SW 1271 (cell line): ENCODE measurements at regions not wholly inside any gene's neighbourhood (a gene's known extent, or its start where the extent isn't known, plus 50 kb on each side); places are given as distances from the start of the nearest gene placed in this dataset.
"Not testable (repeated sequence)": the region's sequence is repeated elsewhere in the genome, so short reads cannot be mapped to it uniquely, and the experiment has no call there.

ENCODE experiments used
- DNase-seq, 2 experiments: peaks; one replicate each; lab custom pipeline; 2025; lab: John Stamatoyannopoulos, UW

DNA sequence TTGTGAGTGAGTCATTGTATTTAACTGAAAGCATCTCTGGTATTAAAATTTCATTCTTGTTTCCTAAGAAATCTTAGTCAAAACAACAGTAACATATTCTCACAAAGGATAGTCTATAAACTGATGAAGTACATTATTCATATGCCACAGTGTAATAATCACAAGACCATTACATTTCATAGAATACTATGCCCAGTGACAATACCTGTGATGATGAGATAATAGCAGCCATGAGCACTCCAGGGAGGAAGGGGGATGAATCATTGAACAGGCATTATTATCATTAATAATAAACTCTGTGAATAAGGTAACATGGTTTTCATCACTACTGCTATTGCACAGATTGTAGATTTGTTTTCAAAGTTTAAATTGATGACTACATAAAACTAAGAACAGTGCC lies 667.9 kb downstream of the EPM2A start:
- DNase-seq = no peak

DNA sequence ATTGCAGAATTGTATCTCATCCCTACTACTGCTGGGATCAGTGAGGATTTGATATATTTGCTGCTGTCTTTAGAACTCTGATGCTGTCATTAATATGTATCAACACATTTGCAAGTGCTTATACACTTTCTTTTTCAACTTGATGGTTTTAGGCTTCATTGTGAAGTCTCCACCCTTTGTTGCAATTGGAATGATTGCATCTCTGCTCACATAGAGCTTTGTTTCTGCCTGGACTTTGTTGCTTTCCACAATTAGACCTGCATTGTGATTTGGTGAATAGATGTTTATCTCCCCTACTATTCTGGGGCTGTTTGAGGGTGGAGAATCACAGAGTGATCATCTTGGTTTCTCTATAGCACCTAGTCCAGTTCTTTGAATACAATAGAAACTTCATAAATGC lies 666.7 kb downstream of the EPM2A start:
- no peak for DNase-seq

DNA sequence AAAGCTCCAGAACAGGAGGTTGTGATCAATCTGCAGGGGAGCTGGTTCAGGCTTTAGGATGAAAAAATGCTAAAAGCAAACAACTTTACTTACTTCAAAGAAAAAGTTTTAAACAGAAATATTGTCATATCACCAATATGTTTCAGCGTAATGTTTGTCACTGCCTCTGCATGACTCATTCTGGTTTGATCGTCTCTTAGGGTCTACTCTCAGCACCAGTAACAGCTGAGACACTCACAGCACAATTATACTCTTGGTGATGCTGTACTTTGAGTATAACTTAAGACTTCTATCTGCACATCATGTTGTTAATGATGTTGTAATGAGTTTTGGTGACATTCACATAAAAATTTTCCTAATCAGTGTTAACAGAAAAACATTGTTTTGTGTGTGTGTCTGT lies 665.4 kb downstream of the EPM2A start:
- no peak for DNase-seq

DNA sequence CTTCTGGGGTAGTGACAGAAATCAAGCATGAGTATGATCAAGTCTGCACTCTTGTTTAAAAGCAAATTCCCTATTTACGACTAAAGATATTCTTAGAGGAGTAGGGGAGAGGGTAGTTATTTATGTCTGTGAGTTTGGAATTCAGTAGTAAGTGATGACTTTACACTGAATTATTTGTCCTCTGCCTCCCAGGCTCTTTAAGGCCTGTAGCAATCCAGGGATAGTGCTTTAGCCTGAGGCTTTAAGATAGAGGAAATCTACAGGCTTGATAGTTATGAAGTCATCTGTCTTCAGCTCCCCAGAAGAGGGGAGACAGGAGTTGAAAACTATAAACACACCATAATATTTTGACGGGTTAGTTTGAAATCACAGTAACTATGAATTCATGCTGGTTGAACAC lies 664.5 kb downstream of the EPM2A start:
- DNase-seq = no peak

DNA sequence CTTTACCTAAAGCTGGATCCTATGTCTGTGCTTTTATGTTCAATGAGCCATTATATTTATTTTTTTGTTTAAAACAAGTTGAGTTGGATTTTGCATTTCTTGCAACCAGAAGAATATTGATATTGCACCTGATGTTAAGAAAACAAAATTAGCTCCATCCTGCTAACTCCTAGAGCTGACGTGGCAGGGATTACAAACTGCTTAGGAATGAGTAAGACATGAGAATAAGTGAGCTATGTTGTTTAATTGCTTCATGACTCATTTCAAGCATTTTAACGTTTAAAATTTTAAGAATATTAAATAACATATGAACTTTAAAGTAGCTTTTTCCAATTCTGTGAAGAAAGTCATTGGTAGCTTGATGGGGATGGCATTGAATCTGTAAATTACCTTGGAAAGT lies 663.5 kb downstream of the EPM2A start:
- DNase-seq = no peak

DNA sequence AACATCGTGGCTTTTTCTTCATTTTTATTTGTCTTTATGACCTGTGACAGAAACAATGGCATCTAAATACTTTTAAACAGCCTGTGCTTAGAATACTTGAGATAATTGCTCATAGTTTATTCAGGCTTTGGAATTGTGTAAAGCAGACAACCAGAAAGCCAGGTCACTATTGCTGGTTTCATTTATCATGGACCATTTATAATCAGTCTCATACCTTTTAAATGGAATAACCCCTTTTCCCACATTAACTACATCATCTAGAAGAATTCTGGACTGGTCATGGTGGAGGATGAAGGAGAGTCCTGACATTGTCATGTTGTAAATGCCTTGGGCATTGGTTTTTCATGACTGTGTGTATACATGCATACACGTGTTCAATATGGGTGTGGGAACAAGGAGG lies 661.5 kb downstream of the EPM2A start:
- no peak for DNase-seq

DNA sequence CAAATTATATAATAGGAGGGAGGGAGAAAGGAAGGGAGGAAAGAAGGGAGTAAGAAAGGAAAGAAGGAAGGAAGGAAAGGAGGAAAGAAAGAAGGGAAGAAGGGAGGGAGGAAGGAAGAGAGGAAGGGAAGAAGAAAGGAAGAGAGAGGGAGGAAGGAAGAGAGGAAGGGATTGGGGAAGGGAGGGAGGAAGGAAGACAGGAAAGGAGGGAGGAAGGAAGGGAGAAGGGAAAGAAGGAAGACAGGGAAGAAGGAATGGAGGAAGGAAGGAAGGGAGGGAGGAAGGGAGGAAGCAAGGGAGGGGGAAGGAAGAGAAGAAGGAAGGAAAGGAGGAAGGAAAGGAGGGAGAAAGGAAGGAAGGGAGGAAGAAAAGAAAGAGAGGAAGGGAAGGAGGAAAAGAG lies 660.5 kb downstream of the EPM2A start:
- DNase-seq = no peak

DNA sequence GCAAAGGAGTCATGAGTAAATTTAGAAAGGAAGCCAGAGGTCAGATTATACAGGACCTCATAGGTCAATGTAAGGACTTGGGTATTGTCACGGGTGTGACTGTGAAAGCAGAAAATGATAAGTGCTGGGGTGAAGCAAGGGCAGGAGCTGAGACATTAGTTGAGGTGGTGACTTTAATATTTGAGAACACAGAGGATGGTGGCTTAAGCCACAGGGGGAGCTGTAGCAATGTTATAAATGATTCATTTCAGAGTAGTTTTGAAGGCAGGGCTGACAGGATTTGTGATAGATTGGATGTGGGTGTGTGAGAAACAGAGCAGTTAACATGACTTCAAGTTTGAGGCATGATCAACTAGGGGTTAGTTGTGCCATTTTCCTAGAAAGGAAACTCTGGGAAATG lies 659.9 kb downstream of the EPM2A start:
- DNase-seq = no peak

DNA sequence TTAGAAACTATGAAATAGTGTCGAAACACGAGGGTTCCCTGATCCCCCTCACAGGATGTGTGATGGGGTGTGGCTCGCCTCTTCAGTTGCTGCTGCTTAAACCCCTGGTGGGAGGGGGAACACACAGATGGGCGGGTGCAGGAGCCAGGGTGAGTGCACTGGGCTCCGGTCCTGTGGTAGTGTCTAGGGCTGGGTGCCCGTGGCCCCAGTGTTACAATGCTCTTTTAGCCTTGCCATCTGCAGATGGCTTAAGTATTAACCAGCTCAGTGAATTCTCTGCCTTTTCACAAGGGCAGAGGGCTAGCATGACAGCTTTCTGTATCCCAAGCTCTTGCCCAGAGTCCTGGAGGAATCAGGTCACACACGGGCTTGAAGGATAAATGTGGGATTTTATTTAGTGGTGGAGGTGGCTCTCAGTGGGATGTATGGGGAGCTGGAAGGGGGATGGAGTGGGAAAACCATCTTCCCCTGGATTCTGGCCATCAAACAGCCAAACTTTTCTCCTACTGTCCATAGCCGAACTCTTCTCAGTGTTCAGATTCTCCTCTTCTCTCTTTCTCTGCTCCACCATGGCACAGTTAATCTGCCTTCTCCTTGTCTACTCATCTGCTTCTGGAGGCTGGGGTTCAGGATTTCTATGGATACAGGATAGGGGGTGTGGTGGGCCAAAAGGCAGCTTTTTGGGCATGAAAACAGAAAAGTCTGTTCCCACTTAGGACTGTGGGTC lies 659.0 kb downstream of the EPM2A start:
- DNase-seq = no peak

DNA sequence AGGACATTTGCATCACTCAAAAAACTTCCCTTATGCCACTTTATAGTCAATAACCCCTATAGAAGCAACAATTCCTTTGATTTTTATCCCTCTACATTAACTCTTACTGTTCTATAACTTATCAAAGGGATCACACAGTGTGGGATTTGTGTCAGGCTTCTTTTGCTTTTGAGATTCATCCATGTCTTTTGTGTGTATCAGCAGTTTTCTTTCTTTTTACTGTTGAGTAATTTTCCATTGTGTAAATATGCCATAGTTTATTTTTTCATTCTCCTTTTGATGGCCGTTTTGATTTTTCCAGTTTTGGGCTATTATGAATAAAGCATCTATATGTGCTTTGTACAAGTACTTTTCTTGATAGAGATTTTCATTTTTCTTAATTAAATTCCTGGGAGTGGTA lies 657.9 kb downstream of the EPM2A start:
- no peak for DNase-seq

DNA sequence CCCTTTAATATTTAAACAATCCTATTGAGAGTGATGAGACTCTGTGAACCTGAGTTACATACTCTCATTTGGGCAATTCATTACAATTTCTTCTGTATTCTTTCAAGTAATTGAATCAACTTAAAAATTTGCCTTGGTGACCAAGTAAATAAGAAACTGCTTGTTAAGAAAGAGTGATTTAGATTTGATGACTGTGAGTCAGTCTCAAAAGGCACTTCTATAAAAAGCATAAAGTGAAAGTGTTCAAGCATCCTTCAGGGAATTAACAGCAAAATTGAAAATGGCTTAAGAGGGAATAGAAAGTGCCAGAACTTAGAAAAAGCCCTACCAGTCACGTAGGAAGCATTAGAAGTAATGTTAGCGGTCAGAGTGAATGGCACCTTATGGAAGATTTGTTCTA lies 654.7 kb downstream of the EPM2A start:
- no peak for DNase-seq

DNA sequence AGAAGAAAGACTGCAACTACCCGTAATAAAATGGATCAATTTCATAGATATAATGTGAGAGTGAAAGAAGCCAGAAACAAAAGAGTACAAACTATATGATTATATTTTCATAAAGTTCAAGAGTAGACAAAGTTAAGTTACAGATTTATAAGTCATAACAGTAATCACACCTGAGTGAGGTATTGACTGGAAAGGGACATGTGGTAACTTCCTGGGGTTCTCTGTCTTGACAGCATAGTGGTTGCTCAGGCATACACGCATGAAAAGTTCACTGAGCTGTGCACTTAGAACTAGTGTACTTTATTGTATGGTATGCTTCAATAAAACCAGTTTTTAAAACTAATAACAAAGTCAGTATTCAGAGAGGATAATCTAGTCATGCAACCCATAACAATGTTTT lies 653.6 kb downstream of the EPM2A start:
- no peak for DNase-seq

DNA sequence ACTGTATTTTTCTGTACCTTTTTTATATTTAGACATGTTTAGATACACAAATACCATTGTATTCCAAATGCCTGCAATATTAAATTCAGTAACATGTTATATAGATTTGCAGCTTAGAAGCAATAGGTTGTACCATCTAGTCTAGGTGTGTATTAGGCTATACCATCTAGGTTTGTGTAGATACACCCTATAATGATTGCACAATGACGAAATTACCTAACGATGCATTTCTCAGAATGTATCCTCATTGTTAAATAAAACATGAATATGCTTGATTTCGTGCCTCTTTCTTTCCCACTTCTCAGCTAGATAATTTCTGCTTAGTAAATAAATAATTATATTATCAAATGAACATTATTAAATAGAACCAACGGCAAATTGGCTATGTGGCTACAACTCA lies 653.0 kb downstream of the EPM2A start:
- no peak for DNase-seq

DNA sequence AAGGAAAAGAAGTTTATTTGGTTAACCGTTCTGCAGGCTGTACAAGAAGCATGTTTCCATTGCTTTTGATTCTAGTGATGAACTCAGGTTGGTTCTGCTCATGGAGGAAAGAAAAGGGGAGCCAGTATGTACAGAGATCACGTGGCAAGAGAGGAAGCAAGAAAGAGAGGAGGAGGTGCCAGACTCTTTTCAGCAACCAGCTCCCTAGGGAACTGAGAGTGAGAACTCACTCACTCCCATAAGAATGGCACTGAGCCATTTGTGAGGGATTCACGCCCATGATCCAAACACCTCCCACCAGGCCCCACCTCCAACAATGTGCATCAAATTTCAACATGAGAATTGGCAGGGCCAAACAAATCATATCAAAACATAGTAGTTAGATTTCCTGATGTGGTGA lies 649.1 kb downstream of the EPM2A start:
- DNase-seq = no peak

DNA sequence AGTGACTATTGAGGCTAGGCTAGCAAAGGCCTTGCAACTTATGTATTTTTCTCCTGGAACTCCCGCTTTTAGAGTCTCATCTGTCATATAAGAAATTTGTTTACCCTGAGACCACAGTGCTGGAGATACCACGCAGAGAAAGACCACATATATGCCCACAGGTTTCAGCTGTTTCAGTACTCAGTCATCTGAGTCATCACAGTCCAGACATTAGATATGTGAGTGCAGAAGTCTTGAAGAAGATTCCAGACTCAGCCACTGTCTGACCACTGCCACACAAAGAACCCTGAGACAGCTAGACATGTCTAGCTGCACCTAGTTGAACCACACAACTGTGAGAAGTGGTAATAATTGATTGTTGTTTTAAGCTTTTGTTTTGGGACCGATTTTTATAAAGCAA lies 648.3 kb downstream of the EPM2A start:
- no peak for DNase-seq

DNA sequence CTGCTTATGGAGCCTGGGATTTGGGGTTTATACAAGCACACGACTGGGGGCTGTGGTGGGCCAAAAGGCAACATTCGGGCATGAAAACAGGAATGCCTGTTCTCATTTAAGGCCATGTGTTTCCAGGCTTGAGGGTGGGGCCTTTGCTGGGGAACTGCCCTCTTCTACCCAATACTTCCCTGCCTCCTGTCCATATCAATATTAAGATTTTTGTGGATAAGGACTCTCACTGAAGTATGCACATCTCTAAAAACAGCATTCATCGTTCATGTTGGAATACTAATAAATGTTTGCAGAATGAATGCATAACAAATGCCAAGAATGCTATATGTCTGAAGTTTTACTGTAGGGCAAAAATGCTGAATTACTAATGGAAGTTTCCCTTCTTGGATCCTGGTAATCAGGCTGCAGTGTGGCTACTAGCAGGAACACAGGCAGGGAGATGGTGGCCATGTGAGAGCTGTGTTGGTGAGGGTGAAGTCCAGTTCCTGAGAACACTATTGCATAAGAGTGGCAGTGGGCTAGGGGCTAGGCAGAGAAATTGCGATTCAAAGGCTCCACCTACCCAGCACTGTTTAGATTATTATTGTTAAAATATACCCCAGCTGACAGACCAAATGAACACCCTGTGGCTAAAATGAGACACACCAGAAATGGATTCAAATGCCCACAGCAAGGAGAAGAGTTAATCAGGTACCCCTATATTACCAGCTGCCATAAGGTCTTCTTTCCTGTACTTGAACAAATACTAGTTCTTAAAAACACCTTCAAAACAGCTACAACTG lies 644.3 kb downstream of the EPM2A start:
- DNase-seq = no peak

DNA sequence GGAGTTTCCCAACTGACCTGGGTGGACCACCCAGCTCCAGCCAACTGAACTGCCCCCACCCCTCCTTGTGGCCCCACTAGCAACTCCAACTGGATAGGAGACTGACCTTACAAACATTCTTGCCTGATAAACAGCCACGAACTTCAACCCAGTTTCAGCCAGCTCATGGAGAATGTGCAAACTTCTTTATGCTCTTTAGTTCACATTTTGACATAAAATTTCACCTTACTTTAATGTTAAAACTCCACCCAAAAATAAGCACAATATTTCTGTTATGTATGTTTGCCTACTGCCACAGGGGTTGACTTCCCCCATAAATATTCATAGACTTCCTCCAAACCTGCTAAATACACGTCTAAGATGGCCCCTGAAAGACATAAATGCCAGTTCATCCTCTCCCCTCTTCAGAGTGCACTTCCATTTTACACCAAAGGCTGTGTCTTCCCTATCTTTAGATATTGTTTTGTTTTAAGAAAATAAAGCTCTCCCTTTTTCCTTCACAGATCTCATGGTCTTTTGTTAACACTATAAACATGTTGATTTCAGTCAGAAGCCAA lies 643.7 kb downstream of the EPM2A start:
- no peak for DNase-seq

DNA sequence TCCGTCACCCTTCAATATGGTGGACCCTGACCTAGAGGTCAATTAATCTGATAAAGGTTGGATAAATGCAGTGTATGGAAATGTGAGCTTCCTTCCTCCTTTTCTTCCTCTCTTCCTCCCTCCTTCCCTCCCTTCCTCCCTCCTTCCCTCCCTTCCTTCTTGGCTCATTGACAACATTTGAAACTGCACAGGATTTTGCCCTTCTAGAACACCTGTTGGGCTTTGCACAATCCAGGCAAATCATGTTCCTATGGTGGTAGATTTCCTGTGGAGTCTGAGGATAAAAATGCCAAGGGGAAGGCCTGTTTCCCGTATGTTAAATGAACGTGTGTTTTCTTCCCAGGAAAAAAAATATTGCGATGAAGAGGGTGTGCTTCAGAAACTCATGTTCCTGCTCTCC lies 642.8 kb downstream of the EPM2A start:
- DNase-seq = no peak

DNA sequence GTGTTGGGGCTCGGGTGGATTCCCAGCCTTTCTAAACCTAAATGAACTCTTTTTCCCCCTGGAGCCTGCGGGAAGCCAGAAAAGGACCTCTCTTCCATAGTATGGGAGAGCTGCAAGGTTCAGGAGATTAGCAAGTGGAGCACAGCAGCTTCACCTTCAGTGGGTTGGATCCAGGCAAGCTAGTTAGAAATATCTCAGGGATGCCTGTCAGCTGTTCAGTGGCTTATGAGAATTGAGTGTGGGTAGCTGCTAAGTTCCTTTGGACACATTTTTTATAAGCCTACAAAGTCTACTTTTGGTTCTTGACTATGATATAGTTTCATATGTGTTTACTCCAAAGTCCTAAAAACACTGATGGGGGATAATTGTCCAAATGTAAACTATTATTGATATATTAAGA lies 642.1 kb downstream of the EPM2A start:
- DNase-seq = no peak

DNA sequence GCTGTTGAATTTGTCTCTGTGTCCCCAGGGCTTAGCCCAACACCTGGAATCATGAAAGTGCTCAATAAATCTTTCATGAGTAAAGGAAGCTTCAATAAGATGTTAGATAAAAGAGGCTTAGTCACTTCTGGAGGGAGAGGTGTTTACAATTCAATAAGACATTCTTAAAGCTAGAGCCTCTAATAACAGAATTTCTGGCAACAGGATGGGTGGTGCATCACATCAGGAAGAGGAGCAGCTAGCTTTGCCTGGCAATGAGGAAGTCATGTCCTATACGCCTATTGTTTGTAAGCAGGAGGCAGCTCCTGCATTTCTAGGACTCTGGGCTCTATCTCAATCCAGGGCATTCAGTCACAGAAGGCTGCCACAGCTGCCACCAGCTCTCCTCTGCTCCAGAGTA lies 638.5 kb downstream of the EPM2A start:
- no peak for DNase-seq

DNA sequence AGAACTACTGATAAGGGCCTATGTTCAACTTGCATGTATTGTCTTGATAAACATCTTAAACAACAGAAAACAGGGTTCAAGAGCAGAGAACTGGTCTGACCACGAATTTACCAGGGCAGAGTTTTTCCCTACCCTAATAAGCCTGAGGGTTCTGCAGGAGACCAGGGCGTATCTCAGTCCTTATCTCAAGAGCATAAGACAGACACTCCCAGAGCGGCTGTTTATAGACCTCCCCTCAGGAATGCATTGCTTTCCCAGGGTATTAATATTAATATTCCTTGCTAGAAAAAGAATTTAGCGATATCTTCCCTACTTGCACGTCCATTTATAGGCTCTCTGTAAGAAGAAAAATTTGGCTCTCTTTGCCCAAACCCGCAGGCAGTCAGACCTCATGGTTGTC lies 637.2 kb downstream of the EPM2A start:
- DNase-seq = not testable (repeated sequence)

DNA sequence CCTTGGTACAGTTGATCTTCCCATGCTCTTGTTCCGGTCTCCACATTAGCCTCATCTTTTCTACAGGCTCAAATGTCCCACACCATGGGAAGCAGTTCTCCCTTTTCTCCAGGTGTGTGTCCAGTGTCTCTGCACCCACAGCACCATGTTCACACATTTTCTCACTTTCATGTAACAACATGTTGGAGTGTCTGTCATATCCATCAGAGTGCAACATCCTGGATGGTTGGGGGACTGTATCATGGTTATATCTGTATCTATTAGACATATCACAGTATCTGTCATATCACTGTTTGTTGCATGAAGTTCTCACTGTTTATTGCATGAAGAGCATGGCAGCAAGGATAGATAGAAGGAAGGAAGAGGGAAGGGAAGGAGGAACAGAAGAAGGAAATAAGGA lies 635.6 kb downstream of the EPM2A start:
- no peak for DNase-seq

DNA sequence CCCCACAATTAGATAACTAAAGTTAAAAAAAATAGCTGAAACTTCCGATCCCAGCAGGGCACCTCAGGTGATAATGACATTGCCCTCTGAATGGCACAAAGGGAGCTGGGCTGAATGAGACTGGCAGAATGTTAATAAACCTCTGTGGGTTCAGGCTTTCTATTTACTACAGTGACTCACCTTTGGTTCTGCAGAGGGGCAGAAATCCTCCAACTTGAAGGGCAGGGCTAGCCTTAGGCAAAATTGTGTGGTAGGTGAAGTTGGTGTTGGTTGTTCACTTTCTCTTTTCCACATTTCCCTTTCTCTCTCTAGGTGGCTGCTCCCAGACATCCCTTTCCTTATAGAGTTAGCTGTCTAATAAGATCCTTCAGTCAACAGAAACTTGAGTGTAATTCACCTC lies 625.2 kb downstream of the EPM2A start:
- no peak for DNase-seq

DNA sequence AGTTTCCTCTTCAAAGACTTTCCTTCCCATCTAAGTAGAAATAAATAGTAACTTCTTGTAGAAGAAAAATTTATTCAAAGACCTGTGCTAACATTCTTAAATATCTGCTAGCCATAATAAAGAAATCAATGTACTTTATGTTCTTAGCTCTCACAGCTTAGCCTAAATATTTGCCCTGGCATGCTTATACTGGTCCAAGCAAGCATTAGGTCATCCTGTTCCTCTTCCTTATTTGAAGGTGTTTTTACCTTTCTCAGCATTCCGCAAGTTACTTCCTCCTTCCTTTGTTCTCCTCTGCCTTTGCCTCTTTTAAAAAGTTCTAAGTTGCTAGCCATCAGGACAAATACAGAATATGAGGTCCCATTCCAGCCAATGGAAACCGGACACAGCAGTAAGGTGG lies 623.9 kb downstream of the EPM2A start:
- DNase-seq = not testable (repeated sequence)
